GM18505 (cell line): ENCODE measurements at regions not wholly inside any gene's neighbourhood (a gene's known extent, or its start where the extent isn't known, plus 50 kb on each side); places are given as distances from the start of the nearest gene placed in this dataset.
"Not testable (repeated sequence)": the region's sequence is repeated elsewhere in the genome, so short reads cannot be mapped to it uniquely, and the experiment has no call there.

Source experiments
- ATAC-seq: cut with Tn5 transposase; IDR thresholded peaks from one replicate; pipeline ENCODE4 v1.9.1; 2021; ENCODE audit not compliant: unreplicated experiment
- POLR2A ChIP-seq: IDR thresholded peaks from 4 replicates; pipeline ENCODE4 v1.6.1; 2011; ENCODE audit warnings: borderline replicate concordance; ENCODE audit not compliant: insufficient read depth, insufficient read length; ENCODE audit errors: extremely low read depth

DNA sequence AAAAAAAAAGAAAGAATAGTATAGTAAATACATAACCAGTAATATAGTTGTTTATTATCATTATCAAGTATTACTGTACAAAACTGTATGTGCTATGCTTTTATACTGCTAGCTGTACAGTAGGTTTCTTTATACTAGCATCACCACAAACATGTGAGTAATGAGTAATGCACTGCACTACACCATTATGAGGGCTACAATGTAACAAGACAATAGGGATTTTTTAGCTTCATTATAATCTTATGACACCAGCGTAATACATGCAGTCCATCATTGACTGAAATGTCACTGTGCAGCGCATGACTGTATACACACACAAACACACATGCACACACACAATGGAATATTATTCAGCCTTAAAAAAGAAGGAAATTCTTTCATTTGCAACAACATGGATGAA, 111.5 kb upstream of the ZBED5 start:
- TF ChIP-seq POLR2A, result no peak
- ATAC-seq, result no peak

DNA sequence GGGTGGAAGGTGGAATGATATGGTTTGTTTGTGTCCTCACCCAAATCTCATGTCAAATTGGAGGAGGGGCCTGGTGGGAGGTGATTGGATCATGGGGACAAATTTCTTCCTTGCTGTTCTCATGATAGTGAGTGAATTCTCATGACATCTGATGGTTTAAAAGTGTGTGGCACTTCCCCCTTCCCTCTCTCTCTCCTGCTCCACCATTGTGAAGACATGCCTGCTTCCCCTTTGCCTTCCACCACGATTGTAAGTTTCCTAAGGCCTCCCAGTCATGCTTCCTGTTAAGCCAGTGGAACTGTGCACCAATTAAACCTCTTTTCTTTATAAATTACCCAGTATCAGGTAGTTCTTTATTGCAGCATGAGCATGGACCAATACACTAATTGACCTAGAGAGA, 99.0 kb upstream of the ZBED5 start:
- ATAC-seq, result not testable (repeated sequence)

DNA sequence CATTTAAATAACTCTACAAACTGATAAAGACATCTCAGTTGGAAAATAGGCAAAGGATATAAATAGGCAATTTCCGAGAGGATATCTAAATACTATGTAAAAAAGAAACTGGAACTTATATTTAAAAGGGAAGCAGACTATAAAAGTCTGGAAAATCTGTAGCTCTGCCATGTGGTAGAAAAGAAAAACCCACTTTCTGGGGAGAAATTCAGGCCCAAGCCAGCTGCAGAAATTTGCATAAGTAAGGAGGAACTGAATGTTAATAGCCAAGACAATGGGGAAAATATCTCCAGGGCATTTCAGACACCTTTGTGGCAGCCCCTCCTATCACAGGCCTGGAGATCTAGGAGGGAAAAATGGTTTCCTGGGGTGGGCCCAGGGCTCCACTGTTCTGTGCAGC, 97.8 kb upstream of the ZBED5 start:
- no peak for ATAC-seq
- no peak for TF ChIP-seq POLR2A

DNA sequence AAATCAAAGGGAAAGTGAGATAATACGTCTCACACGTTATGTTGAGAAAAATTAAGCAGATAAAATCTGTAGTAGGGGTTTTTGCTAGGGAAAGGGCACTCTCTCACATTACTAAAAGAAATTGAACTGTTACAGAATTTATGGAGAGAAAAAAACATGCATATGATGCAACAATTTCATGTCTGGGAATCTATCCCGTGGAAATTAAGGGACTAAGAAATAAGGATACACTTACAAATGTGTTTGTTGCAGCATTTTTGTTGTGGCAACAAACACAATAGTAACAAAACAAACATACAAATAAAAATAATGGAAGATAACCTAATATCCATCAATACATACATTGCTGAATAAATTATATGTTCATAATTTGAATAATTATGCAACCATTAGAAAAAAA, 96.3 kb upstream of the ZBED5 start:
- ATAC-seq, result no peak
- TF ChIP-seq POLR2A, result no peak

DNA sequence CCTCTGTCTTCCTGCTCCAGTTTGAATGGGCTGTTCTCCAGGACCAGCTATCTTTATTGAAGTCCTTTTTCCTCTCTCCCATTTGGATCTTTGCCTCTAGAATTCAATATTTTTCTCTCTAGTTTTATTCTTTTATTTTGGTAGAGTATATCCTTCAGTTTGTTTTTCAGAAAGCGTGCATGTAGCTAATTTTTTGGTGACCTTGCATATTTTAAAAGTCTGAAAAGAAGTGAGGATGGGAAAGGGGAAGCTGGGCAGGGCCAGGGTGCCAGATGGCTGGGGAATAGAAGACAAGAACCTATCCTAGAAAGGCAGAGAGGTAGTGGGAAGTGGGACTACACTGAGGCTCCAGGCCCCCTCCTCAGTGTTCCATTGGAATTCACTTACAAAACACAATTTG, 95.0 kb upstream of the ZBED5 start:
- no peak for ATAC-seq
- TF ChIP-seq POLR2A, result no peak

DNA sequence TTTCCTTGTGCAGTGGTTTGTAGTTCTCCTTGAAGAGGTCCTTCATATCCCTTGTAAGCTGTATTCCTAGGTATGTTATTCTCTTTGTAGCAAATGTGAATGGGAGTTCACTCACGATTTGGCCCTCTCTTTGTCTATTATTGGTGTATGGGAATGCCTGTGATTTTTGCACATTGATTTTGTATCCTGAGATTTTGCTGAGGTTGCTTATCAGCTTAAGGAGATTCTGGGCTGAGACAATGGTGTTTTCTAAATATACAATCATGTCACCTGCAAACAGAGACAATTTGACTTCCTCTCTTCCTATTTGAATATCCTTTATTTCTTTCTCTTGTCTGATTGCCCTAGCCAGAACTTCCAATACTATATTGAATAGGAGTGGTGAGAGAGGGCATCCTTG, 90.1 kb upstream of the ZBED5 start:
- not testable (repeated sequence) for ATAC-seq

DNA sequence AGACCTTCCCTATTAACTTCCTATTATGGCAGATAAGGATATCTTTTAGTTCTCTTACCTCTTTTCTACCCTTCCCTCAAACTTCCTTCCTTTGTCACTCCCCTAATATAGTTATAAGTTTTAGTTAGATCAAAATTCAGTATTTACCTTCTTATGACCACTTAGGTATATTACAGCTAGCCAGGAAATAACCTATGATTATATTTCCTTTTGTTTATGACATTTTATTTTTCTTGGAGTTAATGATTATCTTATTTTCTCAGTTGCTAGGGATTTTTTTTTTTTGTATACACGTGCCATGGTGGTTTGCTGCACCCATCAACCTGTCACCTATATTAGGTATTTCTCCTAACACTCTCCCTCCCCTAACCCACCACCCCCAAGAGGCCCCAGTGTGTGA, 88.2 kb upstream of the ZBED5 start:
- no peak for ATAC-seq
- no peak for TF ChIP-seq POLR2A

DNA sequence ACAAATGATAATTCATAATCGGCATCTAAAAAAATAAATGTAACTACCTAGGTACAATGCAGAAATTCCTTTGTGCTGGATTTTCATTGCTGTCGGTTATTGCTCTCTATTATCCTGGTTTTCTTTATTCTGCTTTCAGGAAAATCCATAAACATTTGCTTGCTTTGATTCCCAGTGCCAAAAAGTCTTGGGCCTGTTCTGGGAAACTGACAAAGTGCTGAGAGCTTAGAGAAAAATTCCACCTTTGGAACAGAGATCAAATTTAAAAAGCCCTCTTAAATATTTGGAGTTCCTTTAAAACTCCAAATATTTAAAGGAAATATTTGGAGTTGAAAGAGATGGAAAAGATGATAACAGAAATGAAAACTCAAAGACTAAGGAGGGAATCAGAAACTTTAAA, 87.3 kb upstream of the ZBED5 start:
- TF ChIP-seq POLR2A, result no peak
- no peak for ATAC-seq

DNA sequence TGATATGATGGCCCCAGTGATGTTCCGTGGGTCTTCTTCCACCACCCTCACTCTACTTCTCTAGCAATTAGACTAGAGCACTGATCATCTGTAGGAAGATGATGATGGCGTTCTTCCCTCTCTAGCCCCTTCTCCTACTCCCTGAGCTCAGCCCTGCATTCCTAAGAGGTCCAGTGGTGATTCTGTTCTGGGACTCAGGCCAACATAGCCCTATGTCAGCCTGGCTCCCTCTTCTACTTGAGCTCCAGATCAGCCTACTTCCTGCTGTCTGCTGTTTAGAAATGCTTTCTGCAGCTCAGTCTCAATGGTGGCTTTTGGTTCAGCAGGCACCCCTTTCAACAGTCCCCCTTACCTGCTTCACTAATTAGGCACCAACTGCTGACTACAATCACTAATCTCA, 86.1 kb upstream of the ZBED5 start:
- TF ChIP-seq POLR2A, result no peak
- ATAC-seq, result no peak

DNA sequence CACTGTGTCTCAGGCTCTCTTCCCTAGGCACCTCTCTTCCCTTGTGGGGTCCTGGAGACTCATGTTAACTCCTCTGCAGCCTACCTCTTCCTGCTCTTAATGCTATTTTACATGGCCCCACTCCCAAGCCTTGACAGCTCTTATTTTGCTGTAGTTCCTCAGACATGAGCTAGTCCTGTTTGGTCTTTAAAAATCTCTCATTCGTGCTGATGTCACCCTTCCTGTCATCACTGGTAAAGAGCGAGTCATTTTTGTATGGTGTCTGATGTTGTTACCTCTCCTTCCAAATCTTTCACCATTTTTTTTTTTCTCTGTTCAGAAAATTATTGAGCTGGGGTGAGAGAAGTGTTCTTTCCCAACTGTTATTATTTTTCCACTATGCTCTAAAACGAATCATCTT, 84.8 kb upstream of the ZBED5 start:
- no peak for ATAC-seq

DNA sequence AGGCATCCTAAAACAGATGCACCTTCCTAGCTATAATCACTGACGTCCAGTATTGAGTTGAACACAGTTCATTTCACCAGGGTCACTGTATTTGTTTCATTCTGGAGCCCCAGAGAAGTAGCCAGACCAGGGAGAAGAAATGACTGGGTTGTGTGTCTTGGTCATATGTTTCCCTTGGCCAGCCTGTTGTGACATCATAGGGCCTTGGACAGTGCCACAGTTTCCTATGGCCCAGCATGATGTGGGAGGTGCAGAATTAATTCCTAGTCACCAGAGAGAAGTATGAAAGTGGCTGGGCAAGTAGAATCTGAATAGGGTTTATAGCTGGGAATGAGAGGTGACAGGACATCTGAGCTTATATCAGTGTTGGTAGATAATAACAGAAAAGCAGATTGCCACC, 84.0 kb upstream of the ZBED5 start:
- no peak for TF ChIP-seq POLR2A
- no peak for ATAC-seq

More for the DNA sequence above, 84.8 kb upstream of the ZBED5 start:
- TF ChIP-seq POLR2A, result no peak

DNA sequence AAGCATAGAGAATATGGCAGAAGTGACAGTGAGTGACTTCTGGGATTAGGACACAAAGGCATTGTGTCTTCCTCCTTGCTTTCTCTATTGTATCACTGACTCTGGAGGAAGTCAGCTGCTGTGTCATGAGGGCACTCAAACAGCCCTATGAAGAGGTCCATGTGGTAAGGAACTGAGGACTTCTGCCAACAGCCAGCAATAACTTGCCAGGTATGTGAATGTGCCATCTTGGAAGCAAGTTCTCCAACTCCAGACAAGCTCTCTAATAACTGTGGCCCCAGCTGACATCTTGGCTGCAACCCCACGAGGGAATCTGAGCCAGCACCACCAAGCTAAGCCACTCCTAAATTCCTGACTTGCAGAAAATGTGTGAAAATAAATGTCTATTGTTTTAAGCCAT, 83.6 kb upstream of the ZBED5 start:
- ATAC-seq, result no peak
- TF ChIP-seq POLR2A, result no peak

DNA sequence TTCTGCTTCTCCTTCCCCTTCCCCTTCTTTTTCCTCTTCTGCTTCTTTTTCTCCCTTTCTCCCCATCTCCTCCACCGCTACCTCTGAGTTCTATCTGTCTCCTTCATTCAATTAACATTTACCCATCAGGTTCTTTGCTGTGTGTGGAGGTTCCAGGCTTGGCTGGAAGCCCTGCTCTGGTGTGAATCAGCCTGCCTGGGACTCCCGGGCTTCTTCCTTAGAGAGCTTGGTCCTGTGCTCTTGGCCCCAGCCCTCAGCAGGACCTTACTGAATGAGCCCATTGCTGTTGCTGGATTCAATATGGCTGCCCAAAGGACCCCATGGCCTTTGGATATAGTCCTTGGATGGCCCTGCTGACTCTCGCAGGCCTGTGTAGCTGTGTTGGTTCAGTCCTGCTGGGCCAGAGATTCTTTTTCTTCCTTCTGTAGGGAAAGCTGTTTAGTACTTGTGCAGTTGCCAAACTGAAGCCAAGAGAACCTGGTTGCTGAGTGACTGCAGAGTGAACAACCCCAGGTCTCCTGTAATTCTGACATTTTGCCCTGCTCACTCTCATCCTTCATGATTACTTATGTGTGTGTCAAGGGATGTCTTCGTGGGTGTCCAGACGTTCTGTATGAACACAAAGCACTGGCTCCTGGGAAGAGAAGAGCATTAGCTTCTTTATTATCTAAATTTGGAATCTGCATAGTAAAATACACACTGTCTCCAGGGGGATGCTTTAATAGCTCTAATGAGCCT, 81.0 kb upstream of the ZBED5 start:
- ATAC-seq, result no peak
- no peak for TF ChIP-seq POLR2A

DNA sequence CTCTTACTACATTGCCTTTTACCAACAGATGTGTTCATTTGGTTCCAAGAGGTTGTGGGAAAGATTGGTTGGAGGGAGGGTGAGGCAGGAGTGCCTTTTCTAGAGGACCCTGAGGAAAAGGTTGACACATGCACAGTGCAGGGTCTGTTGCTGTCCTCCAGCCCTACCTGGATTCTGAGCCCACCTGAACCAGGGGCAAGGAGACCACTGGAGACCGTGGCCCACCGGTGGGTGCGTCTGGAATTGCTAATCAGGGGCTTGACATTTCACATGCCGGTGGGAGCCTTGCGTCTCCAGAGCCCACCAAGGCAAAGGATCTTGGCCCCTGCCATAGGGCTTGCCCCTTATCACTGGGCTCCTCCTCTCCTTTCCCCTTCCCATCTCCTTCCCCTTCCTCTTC, 80.4 kb upstream of the ZBED5 start:
- ATAC-seq, result no peak
- TF ChIP-seq POLR2A, result no peak

DNA sequence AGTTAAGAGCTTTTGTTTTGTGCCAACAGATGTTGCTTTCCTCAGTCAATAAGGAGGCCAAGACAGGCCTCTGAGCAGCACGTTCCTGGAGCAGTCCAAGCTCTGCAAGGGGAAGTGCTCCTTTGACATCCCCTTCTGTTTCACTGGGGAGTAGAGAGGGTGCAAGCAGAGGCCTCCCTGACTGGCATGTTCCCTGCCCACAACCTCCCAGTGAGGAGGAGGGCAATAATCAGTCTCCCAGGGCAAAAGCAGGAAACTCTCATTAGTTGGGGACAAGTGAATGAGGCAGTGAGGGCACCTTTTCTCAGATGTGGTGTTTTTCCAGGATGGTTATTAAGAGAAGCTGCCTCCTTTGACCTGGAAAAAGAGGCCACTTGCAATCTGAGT, 79.5 kb upstream of the ZBED5 start:
- no peak for ATAC-seq

DNA sequence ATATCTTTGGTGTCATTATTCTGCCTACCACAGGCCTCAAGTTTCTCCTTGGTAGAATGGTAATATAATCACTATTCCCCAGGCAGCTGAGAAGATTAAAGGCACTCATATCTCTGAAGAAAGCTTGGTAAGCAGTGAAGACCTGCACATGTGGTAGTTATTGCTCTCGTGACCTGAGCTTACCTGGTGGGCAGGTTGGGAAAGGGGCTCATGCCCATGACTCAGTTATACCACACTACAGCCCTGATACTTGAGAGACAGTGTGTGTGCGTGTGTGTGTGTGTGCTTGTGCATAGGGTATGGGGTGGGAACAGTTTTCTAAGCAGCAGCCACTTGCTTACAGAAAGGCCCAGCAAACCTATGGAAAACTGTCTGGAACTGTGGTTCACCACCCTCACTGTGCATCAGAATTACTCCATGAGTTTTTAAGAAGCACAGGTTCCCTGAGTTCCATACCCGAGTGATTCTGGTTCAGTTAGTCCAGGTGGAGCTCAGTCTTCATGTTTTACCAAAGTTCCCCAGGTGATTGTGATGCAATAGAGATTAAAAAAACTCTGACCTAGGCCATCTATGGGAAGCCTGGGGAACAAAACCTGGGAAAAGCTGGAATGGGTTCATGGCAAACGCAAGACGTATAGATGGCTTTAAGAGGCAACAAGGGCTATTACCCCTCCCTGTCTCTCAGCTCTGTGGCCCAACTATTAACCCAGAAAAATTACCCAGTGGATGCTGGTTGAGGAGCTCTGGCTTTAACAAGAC, 79.0 kb upstream of the ZBED5 start:
- ATAC-seq, result no peak
- no peak for TF ChIP-seq POLR2A

More for the DNA sequence above, 79.5 kb upstream of the ZBED5 start:
- no peak for TF ChIP-seq POLR2A
